NB4 (cell line): ENCODE measurements at regions not wholly inside any gene's neighbourhood (a gene's known extent, or its start where the extent isn't known, plus 50 kb on each side); places are given as distances from the start of the nearest gene placed in this dataset.

Experiments
- DNase-seq: peaks from one replicate; pipeline ENCODE4 v3.0.0; 2010; ENCODE audit warnings: low read depth
- H3K4me3 ChIP-seq: one replicate; pipeline ENCODE4 v1.5.1; 2011; ENCODE audit warnings: mild to moderate bottlenecking, low read depth, low read length, moderate library complexity
- CTCF ChIP-seq: IDR thresholded peaks from one replicate; pipeline ENCODE4 v1.5.1; 2012; ENCODE audit warnings: low read depth, low read length
- MAX ChIP-seq: IDR thresholded peaks from 2 replicates; pipeline ENCODE4 v1.6.1; 2011; ENCODE audit warnings: low read depth, low read length
- MYC ChIP-seq: IDR thresholded peaks from 2 replicates; pipeline ENCODE4 v1.6.1; 2011; ENCODE audit warnings: low read depth, low read length
- POLR2A ChIP-seq: IDR thresholded peaks from 2 replicates; pipeline ENCODE4 v1.6.1; 2011; ENCODE audit warnings: mild to moderate bottlenecking; ENCODE audit not compliant: insufficient read length; ENCODE audit errors: extremely low read depth

GRCh38 chr3:81095956-81096355, 665.5 kb downstream of the GBE1 start:
- no peak for DNase-seq
- no peak for TF ChIP-seq CTCF
- TF ChIP-seq MAX: no peak
- TF ChIP-seq MYC: no peak
- TF ChIP-seq POLR2A: no peak
- no peak overlapping the region for H3K4me3 ChIP-seq

GRCh38 chr3:81094986-81095385, 666.5 kb downstream of the GBE1 start:
- DNase-seq: no peak
- H3K4me3 ChIP-seq: no peak overlapping the region
- no peak for TF ChIP-seq CTCF
- no peak for TF ChIP-seq MAX
- no peak for TF ChIP-seq MYC
- no peak for TF ChIP-seq POLR2A

- no peak for DNase-seq
- no peak overlapping the region for H3K4me3 ChIP-seq
- no peak for TF ChIP-seq POLR2A
- no peak for TF ChIP-seq MYC
- no peak for TF ChIP-seq CTCF
- no peak for TF ChIP-seq MAX
These were observed 673.8 kb downstream of the GBE1 start for GRCh38 chr3:81087607-81088006.

GRCh38 chr3:81086348-81086747, 675.1 kb downstream of the GBE1 start:
- H3K4me3 ChIP-seq: no peak overlapping the region
- TF ChIP-seq POLR2A (no peak), CTCF (no peak), MYC (no peak), MAX (no peak)
- DNase-seq: no peak

GRCh38 chr3:81080608-81081007, 680.8 kb downstream of the GBE1 start:
- H3K4me3 ChIP-seq: no peak overlapping the region
- TF ChIP-seq MYC: no peak
- TF ChIP-seq CTCF: no peak
- no peak for DNase-seq

GRCh38 chr3:81072591-81072990, 688.9 kb downstream of the GBE1 start:
- TF ChIP-seq POLR2A: no peak
- no peak for TF ChIP-seq CTCF
- TF ChIP-seq MYC: no peak
- no peak for TF ChIP-seq MAX
- DNase-seq: no peak
- no peak overlapping the region for H3K4me3 ChIP-seq
